ENCODE measurements at regions not wholly inside any gene's neighbourhood (a gene's known extent, or its start where the extent isn't known, plus 50 kb on each side); places are given as distances from the start of the nearest gene placed in this dataset.

GRCh38 chr18:41036346-41036745, 918.7 kb upstream of the PIK3C3 start:
- DNase-seq (ENCODE audit: low spot score) = no peak

DNA sequence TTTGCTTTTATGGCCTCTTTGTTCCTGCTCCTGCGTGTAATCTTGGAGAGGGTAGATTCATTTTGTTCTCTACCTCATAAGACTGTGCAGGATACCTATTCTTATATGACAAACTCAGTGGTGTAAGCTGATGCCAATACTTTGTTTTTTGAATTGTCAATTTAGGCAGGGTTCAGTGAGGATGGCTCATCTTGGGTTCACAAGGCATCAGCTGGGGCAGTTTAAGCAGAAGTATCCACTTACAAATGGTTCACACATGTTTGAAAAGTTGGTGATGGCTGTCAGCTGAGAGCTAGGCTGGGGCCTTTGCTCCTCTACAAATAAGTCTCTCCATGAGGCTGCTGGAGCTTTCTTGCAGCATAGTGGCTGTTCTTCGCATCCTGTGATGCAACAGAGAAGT, 920.6 kb upstream of the PIK3C3 start:
- DNase-seq (ENCODE audit: low spot score) = no peak

GRCh38 chr18:41025666-41026065, 929.4 kb upstream of the PIK3C3 start:
- no peak for DNase-seq (ENCODE audit: low spot score)

DNA sequence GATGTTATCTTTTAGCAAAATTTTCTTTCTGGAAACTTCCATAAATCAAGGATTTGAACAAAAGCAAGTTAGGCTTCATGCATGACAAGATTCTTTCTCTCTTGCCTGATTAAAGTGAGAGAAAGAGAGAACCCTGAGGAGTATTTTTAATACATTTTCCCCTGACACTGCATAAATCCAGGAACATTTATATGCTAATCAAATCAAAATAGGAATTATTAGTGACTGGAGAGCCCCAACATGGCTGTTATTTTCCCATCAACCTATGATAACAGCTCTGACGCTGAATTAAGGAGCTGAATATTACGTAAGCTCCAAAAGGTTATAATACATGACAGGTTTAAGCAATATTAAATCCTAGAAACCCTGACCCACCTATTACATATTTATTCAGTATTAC, 930.2 kb upstream of the PIK3C3 start:
- DNase-seq (ENCODE audit: low spot score) = no peak

- no peak for DNase-seq (ENCODE audit: low spot score)
Measured at GRCh38 chr18:41022484-41022883, 932.5 kb upstream of the PIK3C3 start.

- no peak for DNase-seq (ENCODE audit: low spot score)
Measured at GRCh38 chr18:41021089-41021488, 933.9 kb upstream of the PIK3C3 start.

GRCh38 chr18:41012194-41012593, 942.8 kb upstream of the PIK3C3 start:
- no peak for DNase-seq (ENCODE audit: low spot score)

- no peak for DNase-seq (ENCODE audit: low spot score)
Measured at GRCh38 chr18:41009926-41010325, 945.1 kb upstream of the PIK3C3 start.

GRCh38 chr18:41004324-41004723, 950.7 kb upstream of the PIK3C3 start:
- no peak for DNase-seq (ENCODE audit: low spot score)

DNA sequence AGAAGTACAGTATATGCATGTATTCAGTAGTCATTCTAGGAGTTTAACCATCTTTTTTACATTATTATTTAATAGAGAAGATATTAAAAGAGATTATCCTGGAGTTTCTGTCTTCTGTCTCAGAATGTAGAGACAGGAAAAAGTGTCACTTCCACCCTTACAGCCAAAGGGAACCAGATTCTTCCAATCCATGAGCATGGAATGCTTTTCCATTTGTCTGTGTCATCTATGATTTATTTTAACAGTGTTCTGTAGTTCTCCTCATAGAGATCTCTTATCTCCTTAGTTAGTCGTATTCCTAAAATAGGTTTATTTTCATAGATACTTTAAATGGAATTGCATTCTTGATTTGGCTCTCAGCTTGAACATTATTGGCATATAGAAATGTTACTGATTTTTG, 959.5 kb upstream of the PIK3C3 start:
- no peak for DNase-seq (ENCODE audit: low spot score)

DNA sequence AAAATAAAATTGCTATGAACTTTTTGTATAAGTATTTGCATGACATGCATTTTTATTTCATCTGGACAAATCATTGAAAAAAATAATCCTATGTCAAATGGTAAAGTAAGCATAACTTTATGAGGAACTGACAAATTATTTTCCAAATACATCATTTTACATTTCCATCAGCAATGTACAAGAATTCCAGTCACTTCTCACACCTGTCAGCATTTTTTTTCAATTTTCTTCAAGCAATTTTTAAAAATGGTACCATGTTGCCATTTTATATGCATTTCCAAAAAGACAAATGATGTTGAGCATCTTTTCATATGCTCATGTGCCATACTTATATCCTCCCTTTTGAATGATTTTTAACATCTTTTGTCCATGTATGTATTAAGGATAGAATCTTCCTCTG, 961.7 kb upstream of the PIK3C3 start:
- DNase-seq (ENCODE audit: low spot score) = no peak

GRCh38 chr18:40987581-40987980, 967.5 kb upstream of the PIK3C3 start:
- no peak for DNase-seq (ENCODE audit: low spot score)

- DNase-seq (ENCODE audit: low spot score) = no peak
Measured at GRCh38 chr18:40985436-40985835, 969.6 kb upstream of the PIK3C3 start.

DNA sequence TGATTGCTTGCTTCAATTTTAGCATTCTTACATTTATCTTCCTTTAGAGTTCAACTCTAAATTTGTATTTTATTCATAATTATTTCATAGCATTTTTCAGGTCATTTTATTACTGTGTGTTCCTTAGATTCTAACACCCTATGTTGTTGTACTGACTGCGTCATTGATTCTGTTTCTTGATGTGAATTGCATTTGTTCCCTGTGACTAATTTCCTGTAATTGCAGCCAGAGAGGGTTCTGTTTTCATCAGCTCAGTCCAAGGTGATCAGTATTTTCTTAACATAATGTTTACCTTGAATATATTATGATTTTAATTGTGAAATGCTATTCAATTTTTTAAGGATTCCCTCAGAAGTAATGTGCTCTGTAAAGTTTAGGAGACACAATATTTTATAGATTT, 970.2 kb upstream of the PIK3C3 start:
- no peak for DNase-seq (ENCODE audit: low spot score)

DNA sequence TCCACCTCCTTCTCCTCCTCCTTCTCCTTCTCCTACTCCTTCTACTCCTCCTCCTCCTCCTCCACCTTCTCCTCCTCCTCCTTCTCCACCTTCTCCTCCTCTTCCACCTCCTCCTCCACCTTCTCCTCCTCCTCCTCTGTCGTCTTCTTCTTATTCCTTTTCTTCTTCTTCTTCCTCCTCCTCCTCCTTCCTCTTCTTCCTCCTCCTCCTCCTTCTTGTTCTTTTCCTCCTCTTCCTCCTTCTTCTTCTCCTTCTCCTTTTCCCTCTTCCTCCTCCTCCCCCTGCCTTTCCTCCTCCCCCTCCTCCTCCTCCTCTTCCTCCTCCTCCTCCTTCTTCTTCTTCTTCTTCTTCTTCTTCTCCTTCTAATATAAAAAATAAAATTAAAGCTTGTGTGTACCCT, 971.2 kb upstream of the PIK3C3 start:
- DNase-seq (ENCODE audit: low spot score) = no peak

DNA sequence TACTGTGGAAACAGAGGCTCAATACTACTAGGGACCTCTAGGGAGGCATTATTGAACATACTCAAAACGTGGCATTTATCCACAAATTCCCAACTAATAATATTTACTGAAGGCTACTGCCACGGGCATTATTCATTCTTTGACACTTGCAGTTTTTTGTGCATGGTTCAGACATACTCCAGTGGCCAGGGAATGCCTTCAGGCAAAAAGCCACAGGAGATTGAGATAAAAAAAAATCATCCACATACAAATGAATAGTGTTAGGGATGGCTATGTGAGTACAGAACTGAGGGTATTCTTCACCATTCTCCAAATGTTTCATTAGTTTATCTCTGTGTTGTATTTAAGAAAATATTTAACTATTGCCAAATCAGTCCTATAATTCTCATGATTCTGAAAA, 974.9 kb upstream of the PIK3C3 start:
- DNase-seq (ENCODE audit: low spot score) = no peak

- no peak for DNase-seq (ENCODE audit: low spot score)
Measured at GRCh38 chr18:40976050-40976449, 979.0 kb upstream of the PIK3C3 start.

DNA sequence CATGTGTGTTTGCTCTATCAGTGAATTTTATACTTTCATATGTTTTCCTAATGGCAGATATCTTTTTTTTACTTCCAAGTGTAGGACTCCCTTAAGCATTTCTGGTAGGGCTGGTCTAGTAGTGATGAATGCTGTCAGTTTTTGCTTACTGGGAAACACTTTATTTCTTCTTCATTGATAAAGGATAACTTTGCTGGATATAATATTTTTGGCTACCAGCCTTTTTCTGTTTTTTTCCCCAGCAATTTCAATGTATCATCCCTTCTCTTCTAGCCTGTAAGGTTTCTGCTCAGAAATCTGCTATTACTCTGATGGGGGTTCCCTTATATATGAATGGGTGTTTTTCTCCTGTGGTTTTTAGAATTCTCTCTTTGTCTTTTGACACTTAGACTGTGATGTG, 980.6 kb upstream of the PIK3C3 start:
- DNase-seq (ENCODE audit: low spot score) = no peak

DNA sequence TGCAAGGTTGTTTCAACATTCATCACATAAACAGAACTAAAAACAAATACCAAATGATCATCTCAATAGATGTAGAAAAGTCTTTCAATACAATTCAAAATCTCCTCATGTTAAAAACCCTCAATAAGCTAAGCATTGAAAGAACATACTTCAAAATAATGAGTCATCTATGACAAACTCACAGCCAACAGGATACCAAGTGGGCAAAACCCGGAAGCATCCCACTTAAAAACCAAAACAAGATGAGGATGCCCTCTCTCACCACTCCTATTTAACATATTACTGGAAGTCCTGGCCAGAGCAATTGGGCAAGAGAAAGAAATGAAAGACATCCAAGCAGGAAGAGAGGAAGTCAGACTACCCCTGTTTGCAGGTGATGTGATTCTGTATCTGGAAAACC, 992.2 kb upstream of the PIK3C3 start:
- no peak for DNase-seq (ENCODE audit: low spot score)

DNA sequence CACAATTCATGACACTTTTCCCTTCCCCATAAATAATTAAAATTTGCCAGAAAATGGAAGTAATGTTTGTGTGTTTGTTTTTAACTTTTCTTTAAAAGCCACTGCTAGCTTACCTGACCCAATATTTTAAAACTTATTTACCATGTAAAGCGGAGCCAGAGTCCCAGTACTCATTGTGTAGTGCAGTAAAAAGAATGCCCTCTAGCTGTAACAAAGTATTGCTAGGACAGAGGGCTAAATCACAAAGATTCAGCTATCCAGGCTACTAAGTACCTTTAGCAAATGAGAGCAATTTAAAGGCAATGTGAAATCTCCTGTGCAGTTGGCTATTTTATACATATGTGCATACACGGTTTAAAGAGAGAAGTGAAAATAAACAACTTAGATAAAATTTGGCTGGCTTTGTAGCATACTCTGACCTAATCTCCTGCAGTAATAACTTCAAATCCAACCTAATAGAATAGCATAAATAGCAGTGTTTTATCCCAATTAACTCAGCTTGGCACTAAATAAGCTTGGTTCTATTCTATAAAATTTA, 997.4 kb upstream of the PIK3C3 start:
- no peak for DNase-seq (ENCODE audit: low spot score)

- no peak for DNase-seq (ENCODE audit: low spot score)
Measured at GRCh38 chr18:40956213-40956612, 998.8 kb upstream of the PIK3C3 start.

DNA sequence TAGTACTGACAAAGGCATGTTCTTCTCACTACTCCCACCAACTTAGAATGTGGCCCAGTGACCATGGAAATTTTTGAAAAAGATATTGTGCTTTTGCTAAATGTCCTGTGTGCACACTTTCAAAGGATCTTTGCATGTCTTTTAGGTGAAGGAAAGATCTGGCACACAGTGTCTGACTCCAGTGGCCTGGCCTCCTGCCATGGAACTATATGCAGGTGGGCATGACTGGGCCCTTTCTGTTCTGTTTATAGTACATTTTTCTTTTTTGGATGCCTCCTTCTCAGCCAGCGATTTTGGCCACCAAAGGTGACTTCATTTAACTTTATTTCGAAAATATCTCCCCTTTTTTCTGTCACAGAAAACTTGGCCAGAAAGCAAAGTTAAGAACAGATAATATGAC, 999.7 kb upstream of the PIK3C3 start:
- DNase-seq (ENCODE audit: low spot score) = no peak

GRCh38 chr18:40949114-40949950, 1005.7 kb upstream of the PIK3C3 start:
- no peak for DNase-seq (ENCODE audit: low spot score)

GRCh38 chr18:40944576-40944975, 1010.5 kb upstream of the PIK3C3 start:
- no peak for DNase-seq (ENCODE audit: low spot score)

Data from germinal center (tissue), 1 donor.